ENCODE measurements at regions not wholly inside any gene's neighbourhood (a gene's known extent, or its start where the extent isn't known, plus 50 kb on each side); places are given as distances from the start of the nearest gene placed in this dataset.
"Not testable (repeated sequence)": the region's sequence is repeated elsewhere in the genome, so short reads cannot be mapped to it uniquely, and the experiment has no call there.

GRCh38 chr10:35813219-35813618 is 171.1 kb upstream of the FZD8 start:
- DNase-seq: peak in 5 of 56 donors; percentile 1 to 10 (median 5)

DNA sequence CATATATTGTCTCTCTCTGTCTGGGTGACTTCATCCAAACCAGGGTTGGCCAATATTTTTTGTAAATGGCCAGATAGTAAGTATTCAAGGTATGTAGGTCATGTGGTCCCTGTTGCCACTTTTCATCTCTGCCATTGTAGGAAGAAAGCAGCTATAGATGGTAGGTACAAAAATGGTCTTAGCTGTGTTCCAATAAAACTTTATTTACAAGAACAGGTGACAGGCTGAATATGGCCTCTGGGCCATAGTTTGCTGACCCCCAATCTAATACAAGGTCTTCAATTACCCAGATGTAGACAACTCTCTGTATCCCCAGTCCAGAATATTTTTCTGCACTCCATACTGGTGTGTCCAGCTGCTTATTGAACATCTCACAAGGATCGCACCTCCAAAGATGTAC is 166.2 kb upstream of the FZD8 start:
- no peak for DNase-seq

GRCh38 chr10:35803046-35803445 is 160.9 kb upstream of the FZD8 start:
- no peak for DNase-seq

- DNase-seq: no peak
Observed at GRCh38 chr10:35797187-35797586, 155.1 kb upstream of the FZD8 start.

- no peak for DNase-seq
Observed at GRCh38 chr10:35795131-35795824, 153.2 kb upstream of the FZD8 start.

DNA sequence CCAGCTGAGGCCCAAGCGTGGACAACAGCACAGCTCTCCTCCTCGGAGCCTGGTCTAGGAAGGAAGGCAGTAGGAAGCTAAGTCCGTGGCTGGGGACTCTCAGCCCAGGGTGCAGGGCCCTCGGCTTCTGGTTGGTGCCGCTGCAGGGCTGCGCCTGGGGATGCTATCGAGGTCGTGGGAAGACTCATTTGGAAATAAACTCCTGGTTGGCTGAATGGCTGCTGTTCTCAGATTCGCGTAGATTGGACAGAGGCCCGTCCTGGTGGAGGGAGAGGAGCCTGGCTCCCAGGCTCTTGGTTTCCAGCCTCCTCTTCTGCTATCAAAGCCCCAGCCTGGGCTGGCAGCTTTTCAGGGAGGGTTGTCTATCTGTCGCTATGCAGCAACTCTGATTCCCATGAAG is 152.6 kb upstream of the FZD8 start:
- DNase-seq: no peak

- DNase-seq: no peak
Observed at GRCh38 chr10:35792291-35792690, 150.2 kb upstream of the FZD8 start.

DNA sequence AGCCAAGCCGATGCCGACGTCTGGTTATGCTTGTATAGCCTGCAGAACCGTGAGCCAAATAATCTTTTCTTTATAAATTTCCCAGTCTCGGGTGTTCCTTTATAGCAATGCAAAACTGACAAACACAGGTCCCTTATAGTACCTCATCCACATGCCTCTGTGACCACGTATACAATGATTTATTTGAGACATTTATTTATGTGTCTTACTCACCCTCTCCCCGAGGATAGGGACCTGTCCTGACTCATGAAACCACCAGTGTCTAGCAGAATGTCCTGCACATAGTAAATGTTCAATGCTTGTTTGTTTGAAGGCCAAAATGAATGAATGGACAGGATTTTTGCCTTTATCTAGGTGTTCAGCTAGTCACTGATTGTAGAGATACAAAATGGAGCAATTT is 147.9 kb upstream of the FZD8 start:
- DNase-seq: no peak

DNA sequence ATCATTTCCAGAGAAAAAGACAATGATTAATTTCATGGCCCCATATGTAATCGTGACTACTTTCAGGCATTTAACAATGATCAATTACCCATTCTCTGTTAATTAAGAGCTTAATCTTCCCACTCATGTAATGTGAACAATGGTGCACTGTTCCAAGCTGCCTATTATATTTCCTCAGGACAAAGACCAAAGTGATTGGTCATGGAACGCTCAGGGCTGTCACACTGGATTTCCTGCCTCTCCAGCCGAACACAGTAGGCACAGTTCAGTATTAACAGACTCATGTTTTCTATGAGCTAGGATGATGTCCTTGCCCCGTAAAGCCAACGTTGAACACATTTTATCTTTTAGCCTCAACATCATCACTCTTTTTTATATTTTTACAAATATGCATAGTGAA is 142.7 kb upstream of the FZD8 start:
- DNase-seq: no peak

GRCh38 chr10:35783305-35783838 is 141.3 kb upstream of the FZD8 start:
- DNase-seq: peak in 5 of 56 donors; percentile 2 to 16 (median 13)

DNA sequence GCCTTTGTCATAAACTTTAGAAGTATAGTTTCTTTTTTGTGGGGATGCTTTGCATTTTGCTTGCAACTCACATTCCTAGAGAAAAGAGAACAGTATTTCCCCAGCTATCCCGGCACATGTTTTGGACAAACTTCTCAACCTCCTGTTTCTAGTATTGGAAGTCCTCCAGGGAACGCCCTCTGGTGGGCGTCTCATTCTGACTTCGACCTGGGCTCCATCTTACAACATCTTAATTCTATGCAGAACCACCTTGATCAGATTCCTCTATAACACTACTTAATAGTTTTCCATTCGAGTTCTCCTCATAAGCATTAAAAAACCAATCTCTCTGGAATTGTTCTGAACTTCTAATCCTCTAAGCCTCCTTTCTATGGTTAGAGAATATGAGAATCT is 139.5 kb upstream of the FZD8 start:
- DNase-seq: no peak

DNA sequence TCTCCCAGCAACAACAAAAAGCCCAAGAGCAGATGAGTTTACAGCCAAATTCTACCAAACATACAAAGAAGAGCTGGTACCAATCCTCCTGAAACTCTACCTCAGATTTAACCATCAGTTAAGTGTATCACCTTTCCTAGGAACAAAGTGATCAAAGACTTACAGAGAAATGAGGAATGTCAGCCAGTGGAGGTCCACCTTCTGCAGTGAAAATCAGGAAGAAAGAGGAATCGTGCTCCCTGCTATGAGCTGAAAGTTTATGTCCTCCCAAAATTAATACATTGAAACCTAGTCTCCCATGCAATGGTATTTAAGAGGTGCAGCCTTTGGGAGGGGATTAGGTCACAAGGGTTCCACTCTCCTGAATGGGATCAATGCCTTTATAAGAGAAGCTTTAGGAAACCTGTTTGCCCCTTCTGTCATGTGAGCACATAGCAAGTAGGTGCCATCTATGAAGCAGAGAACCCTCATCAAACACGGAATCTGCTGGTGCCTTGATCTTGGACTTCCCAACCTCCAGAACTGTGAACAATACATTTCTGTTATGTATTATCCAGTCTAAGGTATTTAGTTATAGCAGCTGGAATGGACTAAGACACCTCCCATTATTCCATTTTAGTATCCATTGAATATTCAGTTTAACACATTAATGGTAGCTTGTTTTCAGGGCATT is 139.0 kb upstream of the FZD8 start:
- DNase-seq: no peak

GRCh38 chr10:35778306-35778705 is 136.2 kb upstream of the FZD8 start:
- peak in 1 of 56 donors; percentile 7 for DNase-seq

GRCh38 chr10:35776557-35776956 is 134.5 kb upstream of the FZD8 start:
- DNase-seq: not testable (repeated sequence)

- DNase-seq: no peak
Observed at GRCh38 chr10:35774109-35774508, 132.0 kb upstream of the FZD8 start.

DNA sequence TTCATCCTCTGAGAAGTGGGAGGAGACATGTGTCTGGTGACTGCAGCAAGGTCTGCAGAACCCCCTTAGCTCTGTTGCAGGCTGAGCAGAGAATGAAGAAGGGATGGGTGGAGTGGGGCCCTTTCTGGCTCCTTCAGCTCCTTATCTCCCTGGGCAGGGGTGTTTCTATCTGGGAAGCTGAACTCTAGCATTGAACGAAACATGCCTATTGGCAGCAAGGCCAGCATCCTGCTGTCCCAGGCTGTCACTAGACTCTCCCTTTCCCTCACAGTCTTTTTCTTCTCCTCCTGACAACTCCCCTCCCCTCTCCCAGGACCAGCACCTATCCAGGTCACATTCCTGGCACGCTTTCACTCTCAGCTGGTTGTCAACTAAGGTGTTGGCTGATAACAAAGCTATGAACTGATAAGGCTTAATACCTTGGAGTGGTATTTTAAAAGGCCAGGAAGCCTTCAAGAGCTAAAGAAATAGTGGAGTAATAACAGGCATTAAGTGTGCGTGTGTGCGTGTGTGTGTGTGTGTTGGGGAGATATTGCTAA is 128.8 kb upstream of the FZD8 start:
- DNase-seq: no peak

DNA sequence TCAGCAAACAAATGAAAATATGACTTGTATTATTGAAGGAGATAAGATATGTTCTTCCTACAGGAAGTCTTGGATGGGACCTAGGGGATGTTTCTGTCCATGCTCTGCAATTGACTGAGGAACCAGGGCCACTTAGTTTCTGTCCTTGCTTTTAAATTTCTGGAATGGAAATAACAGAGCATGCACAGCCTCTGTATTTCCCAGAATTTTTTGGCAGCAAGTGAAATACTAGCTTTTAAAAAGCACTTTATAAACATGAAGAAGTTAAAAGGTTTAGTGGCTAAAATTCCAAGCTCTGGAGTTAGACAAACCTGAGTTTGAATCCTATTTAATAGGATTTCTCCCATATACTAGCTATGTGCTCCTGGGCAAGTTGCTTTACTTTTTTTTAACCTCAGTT is 127.7 kb upstream of the FZD8 start:
- DNase-seq: no peak

DNA sequence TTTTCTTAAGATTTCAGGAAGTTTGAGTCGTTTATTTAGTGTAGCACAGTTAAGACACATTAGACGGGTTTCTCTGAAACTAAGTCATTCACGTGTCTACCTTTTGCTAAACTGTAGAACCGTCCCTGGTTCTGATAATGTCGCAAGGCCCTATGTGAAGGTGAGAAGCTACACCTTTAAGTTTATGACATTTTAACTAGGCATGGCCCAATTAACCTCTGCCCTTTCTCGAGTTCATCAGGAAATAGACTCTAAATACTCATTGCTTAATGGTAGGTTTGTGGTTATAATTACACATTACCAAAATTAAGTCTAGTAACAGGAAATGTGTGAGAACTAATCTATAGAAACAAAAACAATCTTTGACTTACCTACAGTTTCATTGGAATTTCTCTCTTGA is 126.6 kb upstream of the FZD8 start:
- DNase-seq: no peak

- DNase-seq: no peak
Observed at GRCh38 chr10:35768011-35768410, 125.9 kb upstream of the FZD8 start.

- no peak for DNase-seq
Observed at GRCh38 chr10:35765996-35766395, 123.9 kb upstream of the FZD8 start.

DNA sequence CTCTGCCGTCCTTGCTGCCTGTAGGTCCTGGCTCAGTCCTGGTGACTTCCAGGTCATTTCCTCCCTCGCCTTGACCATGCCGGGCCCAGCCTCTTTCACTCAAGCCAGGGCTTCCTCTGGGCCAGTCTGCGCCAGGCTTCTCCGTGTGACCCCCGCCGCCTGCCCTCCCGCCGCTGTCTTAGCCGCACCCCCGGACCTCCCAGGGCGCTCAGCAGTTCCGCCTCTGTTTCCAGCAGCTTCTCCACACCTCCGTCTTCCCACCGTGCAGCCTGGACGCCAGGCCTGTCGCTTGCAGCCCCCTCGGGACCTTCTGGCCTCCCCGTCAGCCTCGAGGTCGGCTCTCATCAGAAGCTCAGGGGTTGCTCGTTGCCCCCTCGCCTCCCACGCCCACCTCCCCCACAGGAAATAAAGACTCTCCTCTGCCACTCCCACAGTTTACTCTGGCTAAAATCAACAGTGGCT is 123.0 kb upstream of the FZD8 start:
- peak in 3 of 56 donors; percentile 2 to 8 (median 6) for DNase-seq

DNA sequence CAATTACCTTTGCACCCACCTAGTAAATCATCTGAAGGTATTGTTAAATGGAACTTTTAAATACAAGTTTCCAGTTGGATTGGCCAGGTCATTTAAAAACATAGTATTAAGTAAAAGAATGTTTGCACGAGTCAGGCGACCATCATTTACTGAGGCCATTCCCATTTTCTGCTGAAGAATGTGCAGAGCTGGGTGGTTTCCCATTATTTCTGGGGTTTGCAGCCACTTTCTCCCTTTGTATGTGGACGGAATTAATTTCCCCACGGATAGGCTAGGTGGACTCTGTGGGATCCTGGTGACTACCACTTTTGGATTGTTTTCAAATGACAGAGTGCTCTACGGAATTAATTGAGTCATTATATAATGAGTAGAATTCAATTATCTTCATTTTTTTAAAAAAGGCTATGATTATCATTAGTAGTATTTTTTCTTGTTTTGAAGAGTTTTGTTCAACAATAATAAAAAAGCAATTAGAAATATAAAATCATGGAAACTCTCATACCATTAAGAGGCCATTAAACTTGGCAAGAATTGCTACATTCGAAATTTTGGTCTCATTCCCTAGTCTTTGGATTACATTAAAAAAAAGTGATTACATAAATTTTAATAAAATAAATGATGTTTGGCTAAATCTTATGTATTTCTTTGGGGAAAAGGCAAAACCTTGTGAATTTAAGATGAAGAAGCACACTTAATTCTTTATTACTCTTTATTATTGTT is 120.4 kb upstream of the FZD8 start:
- DNase-seq: no peak
